GM21423 (cell line): ENCODE measurements at regions not wholly inside any gene's neighbourhood (a gene's known extent, or its start where the extent isn't known, plus 50 kb on each side); places are given as distances from the start of the nearest gene placed in this dataset.

Experiments used
- ATAC-seq: cut with Tn5 transposase; IDR thresholded peaks from one replicate; pipeline ENCODE4 v1.9.1; 2021; ENCODE audit warnings: mild to moderate bottlenecking, moderate library complexity; ENCODE audit not compliant: unreplicated experiment

DNA sequence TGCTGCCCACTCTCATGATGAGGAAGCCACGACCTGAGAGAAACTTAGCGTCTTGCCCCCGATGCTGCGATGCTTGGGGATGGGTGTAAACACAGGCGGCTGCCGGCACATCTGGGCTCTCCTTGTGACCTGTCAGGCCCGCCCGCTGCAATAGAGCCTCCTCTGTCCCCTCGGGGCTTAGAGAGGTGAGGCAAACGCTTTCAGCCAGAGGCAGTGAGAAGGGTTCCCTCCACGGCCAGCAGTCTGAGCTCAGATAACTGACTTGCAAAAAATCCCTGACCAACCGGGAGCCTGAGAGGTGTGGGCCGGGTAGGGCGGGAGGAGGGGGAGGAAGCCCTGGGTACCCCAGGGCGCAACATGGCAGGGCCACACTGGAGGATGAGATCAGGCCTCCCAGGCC is 260.6 kb downstream of the C16orf95 start:
- no peak for ATAC-seq

DNA sequence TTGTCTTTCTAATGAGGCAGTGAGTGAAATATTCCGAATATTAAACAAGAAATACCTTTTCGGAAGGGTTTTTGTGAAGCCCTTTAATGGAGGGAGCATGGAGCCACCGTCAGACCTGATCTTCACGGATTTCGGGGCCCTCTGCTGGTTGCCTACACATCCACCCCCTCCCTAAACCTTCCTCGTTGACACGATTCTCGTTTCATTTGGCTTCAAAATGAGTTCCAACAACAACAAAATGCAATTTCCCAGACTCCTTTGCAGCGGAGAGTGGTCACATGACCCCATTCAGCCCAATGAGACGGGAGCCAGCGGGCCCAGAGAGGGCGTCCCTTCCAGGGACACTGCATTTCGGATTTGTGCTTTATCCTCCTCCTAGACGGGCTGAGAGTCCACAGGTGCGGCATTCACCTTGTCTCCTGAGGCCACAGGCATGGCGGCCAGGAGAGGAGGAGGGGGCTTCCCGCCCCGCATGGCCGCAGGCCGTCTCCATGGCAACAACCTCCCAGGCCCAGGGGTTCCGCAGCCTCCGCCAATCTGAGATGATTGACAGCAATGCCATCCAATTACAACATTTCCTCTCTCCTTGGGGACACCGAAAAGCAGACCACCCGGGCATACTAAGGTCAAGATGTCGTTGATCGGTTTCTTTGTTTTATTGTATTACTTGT is 259.8 kb downstream of the C16orf95 start:
- no peak for ATAC-seq

DNA sequence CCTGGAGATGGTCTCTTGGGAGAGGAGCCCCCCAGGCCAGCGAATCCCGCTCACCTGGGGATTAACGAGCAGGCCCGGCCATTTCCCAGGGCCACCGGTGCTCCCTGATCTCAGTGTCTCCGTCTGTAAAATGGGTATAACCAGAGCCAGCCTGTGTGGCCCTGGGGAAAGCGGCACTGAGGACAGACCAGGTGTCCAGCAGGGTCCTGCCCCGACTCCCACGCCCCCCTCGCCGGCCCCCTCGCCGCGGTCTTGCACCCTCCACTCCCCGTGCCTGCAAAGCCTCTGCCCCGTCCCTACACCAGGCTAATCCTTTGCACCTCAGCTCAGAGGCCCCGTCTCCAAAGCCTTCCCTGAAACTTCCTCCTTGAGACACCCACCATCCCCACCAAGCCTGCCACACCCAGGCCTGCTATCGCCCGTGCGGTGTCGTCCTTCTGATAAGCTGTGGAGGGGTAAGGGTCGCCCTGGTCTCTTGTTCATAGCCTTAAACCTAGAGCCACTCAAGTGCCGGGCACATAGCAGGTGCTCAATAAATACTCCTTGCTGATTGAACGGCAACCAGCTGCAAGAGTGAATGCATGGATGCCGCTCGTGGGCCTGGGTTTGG is 259.1 kb downstream of the C16orf95 start:
- ATAC-seq = no peak

DNA sequence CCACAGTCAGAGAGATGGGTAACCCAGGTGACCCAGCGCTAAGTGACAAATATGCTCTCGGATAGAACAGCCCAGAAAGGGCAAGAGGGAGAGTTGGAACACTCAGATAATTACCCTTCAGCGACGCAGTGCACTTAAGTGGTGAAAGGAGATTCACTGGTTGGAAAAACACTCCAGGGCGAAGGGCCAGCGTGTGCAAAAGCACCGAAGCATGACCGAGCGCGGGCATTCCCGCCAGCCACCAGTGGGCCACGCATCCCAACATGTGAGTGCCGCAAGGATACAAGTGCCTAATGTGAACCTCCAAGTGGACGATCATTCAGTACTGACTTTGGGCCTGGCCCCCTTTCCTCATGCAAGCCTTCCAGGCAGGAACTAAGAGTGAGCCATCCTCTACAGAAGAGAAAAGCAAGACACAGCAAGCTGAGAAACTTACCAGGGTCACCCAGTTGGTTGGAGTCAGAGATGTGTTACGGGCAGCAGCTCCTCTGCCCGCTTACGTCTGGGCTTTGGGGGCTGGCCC is 258.4 kb downstream of the C16orf95 start:
- ATAC-seq = no peak

DNA sequence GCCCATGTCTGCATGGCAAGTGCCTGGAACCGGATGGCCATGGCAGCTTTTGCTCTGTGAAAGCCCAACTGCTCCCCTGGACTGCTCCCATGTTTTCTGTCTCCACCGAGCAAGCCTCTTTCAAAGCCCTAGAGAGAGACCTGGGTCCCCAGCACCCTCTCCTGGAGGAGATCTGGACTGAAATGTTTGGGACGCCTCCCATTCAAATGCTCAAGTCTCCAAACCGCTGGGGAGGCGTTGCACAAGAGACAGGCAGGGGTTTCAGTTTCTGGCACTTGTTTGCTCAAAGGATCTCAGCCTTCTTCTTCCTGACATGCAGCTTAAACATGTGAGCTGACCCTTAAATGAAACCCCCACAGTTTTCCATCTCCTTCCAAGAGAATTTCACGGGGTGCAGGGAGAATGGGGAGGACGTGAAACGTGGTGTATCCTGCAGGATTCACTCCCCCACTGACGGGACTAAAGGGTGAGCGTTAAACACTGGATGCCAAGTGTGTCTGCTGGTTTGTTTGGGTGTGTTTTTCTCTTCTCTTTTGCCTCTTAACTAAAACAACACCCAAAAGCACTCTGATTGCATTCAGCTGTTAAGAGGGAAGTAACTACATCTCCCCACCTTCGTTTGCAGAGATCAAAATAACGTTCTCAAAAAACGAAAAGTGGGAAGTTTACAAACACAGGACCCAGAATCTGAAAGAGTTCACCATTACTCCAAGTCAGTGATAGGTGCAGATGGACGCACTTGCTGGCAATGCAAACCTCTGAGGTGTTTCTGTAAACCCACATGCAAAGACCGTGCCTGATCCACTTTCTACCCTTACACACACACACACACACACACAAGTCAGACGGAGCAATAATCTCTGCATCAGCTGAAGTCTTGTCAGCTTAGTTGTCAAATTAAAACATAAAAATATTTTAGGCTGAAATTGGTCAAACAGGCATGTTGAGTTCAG is 256.9 kb downstream of the C16orf95 start:
- no peak for ATAC-seq

DNA sequence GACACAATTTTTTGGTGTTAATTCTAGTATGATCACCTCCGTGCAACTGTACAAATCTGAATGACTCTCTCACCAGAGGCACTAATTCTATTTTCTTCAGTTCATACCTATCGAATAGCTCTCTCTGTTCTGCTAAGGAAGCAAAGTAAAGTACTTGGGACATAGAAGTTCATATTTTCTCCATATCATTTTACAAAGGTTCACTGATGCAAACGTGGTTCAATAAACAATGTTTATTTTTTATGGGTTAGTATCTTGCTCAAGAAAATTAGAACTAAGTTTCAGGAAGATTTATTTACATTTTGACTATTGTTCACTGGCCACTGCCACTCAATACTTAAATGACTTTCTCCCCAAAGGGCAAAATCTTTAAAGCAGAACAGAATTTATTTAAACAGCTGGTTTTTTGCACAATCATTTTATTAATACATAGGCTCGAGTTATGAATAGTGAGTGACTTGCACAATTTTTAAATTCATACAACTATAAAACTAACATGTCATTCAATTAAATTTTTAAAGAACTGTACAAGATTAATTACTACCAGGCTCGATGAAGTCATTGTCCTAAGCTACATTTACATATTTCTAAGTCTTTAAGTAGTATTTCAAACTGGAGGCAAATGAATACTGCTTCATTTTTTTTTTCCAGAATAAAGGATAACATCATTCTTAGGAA is 255.8 kb downstream of the C16orf95 start:
- ATAC-seq = no peak

DNA sequence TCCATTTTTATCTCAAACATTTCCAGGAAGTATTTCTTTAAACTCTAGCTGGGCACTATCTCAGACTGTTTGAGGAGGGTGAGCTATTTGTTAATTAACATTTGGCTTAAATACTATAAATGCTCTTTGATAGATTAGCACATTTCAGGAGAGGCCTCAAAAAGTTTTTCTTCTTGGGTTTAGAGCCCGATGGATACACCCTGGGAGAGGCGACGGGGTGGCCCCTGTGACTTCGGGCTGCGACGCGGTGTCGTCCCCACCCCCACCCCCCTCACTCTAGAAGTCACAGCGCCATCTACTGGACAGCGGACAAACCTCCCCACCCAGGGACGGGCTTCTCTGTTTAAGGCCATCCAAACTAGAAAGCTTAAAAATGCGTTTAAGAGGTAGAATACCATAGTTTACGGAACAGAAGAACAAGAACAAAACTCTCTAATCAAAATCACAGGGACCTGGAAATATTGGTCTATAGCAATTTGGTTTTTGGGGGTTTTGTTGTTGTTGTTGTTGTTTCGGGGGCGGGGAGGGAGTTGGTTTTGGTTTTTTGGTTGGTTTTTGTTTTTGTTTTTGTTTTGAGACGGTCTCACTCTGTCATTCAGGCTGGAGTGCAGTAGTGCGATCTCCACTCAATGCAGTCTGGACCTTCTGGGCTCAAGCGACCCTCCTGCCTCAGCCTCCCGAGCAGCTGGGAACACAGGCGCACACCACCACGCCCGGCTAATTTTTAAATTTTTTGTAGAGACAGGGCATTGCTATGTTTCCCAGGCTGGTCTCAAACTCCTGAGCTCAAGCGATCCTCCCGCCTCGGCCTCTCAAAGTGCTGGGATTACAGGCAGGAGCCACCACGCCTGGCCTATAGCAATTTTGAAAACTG is 254.4 kb downstream of the C16orf95 start:
- ATAC-seq = no peak

DNA sequence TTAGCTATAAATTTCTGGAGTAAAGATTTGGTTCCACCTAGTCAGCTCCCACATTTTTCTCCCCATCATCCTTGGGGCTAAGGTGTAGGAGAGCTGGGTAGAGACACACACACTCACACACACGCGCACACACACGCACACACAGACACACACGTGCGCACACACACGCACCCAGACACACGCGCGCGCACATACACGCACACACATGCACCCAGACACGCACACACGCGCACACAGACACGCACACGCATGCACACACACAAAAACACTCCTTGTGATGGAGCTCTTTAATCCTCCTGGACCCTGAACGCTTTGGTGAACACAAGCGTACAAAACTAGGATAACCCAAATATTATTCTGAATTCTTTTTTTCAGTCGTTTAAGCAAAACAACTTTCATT is 253.6 kb downstream of the C16orf95 start:
- ATAC-seq = no peak

DNA sequence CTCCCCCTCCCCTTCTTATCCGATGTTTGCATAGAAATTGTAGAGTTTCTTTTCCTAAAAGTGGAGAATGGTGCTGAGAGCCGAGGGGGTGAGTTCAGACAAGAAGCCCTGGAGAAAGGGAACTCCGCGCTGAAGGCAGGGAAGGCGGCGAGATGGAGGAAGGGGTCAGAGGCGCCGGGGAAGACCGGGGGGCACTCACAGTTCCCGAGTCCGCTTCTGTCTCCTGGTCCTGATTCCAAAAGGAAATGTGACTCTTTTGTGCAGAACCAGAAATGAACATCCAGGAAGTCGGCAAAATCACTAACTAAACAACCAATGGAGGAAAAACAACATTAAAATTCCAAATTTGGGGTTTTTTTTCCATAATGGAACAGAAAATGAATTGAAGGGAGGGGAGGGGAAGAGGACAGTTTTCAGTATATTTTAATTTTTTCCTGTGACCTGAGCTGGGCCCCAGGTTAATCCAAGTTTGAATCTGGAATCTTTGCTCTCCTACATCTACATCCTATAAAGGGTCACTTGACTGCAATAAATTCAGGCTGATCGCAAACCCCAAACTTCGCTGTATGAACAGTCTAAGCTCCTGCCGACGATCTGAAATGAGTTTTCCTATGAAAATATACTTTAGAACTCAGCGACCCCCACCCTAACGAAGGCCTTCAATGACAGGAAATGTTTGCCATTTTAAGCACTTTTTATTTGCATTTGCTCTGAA is 252.3 kb downstream of the C16orf95 start:
- ATAC-seq = no peak

DNA sequence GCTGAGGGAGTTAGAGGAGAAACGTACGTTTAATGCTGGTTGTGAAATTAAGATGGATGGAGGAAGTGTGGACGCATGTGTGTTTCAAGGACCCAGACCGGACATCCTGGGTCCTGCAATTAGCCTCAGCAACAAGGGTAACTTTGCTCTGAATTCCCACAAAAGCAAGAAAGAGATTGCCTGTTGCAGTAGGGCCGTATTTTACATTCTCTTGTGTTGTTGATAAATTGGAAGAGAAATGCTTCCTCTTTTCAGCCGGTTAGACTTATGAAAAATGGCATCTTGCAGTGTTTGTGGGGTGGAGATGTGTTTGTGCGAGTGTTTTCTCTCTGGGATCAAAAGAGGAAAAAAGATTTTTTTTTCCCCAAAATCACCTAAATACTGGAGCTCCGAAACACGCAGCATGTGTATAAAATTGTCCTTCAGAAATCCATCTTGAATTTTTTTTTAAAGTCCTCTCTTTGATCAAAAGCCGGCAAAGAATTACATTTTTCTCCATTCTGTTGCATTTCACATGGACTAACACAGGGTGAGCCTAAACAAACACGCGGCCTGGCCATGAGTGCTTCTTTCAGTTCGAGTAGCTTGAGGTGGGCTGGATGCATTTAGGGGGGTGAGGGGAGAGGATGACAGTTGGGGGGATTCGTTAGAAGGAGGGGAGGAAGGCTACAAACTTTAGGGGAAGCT is 251.6 kb downstream of the C16orf95 start:
- no peak for ATAC-seq

DNA sequence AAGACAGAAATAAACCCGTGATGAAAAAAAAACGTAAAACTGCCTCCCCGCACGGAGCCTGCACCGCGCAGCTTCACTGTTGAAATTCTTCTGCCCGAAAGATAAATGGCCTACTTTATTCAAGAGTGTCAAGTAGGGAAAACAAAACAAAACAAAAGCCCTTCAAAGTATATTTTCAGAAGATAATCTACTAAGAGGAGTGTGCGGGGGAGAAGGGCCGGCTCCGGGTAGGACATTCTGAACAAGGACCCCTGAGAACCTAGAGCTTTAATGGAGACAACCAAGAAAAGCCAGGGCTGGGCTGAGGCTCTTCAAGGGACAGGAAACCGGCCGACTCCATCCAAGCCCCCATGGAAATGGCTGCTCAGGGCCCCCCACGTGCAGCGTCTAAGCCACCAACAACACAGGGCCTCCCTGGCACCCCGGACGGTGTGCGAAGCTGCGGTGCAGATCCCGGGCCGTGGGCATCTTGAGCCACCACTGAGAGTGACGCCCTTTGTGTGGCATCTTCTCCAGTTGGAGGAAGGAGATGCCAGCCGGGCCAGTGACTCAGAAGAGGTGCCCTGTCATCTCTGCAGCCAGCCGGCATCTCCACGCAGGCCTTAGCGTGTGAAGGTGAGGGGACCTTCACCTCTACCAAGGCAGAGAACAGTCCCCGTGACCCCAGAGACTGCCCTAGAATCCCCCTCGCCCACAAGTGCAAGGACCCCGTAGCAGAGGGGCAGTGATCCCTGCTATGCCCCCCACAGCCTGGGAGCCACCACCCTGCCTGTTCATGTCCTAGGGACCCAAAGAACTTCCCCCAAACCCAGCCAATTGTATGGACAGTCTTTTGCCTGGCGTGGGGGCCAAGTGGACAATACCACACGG is 250.8 kb downstream of the C16orf95 start:
- no peak for ATAC-seq

DNA sequence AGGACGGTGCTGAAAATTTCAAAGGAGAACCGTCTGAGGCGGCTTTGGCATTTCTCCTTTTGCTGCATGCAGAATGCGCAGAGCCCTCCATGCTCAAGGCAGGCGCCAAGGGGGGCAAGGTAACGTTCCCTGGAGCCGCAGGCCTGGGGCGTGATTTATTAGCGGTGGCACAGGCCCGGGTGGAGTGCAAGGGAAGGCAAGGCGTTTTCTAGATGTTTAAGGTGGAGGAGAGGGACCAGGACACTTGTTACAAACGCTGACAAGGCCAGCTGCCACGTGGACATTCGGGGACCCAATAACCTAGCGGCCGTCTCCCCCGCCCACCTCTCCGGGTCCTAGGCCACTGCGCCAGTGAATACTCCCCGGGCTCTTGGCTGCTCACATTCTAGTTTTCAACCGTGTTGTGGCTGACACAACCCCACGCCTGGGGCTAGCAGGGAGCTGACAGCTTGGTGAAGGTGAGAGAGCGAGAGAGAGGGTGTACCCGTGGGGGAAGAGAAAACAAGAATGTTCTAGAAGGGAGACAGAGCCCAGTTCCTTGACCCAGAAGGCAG is 250.1 kb downstream of the C16orf95 start:
- ATAC-seq = no peak

DNA sequence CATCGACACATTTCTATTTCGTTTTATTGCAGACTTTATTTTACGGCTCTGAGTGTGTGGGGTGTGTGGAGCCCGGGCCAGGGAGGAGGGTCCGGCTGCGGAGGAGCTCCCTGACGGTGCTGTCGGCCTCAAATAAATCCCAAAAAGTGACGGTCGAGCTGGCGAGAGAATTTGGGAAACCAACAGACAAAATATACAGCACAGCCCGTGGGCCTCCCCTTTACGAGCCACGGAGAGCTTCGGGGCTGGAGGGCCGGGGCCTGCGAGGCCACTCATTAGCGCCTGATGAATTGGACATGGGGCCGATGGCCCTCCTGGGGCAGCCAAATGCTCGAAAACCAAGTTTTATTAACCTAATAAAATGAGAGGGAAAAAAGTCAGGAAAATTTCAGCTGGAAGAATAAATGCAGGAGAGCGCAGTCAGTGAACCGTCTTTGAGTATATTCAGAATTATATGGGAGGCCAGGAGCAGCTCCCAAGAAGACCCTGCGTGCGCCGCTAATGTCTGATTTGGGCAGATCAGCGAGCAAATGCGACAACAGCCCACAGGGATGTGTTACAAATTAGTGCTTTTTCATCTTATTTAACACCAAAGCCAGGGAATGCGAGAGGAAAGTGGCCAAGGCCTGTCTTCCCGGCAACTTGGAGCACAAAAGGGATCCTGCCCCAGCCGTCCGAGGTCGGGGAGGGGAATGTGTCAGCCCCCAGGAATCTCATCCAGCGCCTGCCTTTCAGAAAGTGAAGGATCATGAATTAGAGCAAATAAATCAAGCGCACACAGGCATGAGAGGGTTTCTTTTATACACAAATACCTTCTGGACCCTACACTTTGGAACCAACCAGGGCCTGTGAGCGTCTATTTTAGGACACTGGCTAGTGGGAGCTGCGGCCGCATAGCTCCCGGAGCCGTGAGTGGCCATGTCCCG is 249.1 kb downstream of the C16orf95 start:
- no peak for ATAC-seq

DNA sequence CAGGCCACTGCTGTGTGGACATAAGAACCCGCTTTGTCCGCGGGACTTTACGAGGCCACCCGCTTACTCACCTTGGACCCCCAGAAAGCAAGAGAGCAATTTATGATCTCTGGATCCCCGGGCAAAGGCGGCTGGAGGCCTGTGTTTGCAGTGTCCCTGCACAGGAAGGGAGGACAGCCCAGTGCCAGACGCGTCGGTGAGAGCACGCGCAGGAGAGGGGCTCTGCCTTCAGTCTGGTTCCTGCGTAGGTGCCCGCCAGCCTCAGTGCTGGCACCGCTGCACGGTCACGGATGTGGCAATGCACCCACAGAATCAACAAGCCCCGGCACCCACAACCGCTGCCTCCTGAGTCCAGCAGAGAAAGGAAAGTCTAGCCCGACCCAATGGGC is 248.4 kb downstream of the C16orf95 start:
- ATAC-seq = no peak

DNA sequence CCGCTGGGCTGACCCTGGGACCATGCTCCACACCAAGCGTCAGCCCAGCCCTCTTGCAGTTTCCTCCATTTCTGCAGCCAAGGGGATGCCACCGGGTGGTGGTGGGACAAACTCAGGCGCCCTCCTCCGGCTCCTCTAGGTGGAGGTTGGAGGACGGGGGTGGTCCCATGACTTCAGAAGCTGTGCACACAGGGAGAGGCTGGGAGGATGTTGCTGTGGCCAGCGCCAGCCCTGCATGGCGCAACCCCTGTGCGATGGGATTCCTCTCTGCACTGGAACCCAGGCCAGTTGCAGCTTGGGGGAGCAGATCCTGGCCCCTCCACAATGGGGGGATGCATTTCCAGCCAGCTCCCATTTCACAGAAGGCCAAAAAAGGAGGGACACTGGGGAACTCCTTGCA is 246.5 kb downstream of the C16orf95 start:
- no peak for ATAC-seq

DNA sequence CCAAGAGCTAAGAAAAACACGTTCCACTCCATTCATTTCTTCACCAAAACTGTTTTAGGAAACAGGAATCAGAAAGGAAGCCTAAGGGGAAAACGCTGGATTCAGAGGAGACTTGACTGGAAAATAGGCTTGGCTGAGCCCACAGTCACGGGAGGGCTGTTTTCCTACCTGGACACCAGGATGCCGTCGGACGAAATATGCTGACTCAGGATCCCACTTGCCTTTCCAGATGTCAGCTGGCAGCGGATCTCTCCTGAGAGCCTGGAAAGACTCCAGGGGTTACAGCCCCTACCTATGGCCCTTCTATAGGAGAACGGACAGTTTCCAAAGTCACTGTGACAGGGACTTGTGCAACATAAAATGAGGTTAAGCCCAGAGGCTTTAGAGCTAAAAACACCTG is 245.1 kb downstream of the C16orf95 start:
- no peak for ATAC-seq
